ENCODE measurements at regions not wholly inside any gene's neighbourhood (a gene's known extent, or its start where the extent isn't known, plus 50 kb on each side); places are given as distances from the start of the nearest gene placed in this dataset.

GRCh38 chr6:120302041-120302440 is 952.5 kb upstream of the MAN1A1 start:
- TF ChIP-seq EZH2phosphoT487 (IDR thresholded peaks at IDR 0.05; ENCODE audit: borderline replicate concordance, low read depth, low read length): no peak
- TF ChIP-seq CTCF (conservative IDR thresholded peaks at IDR 0.05; ENCODE audit: low read length): no peak
